ENCODE measurements at regions not wholly inside any gene's neighbourhood (a gene's known extent, or its start where the extent isn't known, plus 50 kb on each side); places are given as distances from the start of the nearest gene placed in this dataset.

DNA sequence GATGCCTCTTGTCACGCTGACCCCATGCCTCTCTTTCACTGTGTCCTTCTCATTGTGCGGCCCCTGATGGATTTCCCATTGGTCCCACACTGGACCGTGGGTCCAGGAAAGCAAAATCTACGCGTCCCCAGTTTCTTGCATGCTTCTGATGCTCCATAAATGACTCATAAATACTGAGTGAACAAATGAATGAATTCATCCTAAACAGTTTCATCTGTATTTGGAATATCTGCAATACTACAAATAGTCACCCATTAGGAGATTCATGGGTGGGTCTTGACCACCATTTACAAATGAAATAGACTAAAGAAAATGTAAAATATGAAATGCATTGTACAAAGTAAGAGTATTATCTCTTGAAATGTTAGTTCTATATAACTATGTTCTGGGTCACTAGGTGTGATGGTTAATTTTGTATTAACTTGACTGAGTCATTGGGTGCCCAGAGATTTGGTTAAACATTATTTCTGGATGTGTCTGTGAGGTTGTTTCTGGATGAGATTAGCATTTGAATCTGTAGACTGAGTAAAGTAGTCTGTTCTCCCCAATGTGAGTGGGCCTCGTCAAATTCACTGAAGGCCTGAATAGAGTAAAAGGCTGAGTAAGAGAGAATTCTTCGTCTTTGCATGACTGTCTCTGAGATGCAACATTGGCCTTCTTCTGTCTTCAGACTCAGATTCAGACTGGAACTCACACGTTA is 448.7 kb downstream of the PREX1 start:
- TF ChIP-seq ZNF416 (CRISPR knock-in tag; IDR thresholded peaks at IDR 0.05) (no peak), ETV6 (CRISPR knock-in tag; IDR thresholded peaks at IDR 0.05) (no peak), KAT7 (CRISPR knock-in tag; IDR thresholded peaks at IDR 0.05; ENCODE audit: borderline replicate concordance) (no peak), ZNF232 (CRISPR knock-in tag; IDR thresholded peaks at IDR 0.05) (no peak), GTF2I (CRISPR knock-in tag; conservative IDR thresholded peaks at IDR 0.05) (no peak)
- no peaks in the 10 kb centered on the region for H3K36me3 Mint-ChIP-seq
- DNase-seq (ENCODE audit: low spot score) (no peak), ATAC-seq (no peak)
- ChIA-PET CTCF (no interaction called here), POLR2A (no interaction called here)
- H3K4me1 Mint-ChIP-seq, result peaks cover 45% of the 10 kb centered on the region
- H3K27me3 Mint-ChIP-seq (ENCODE audit: low read depth), result no peaks in the 10 kb centered on the region
- H3K9me3 Mint-ChIP-seq, result no peaks in the 10 kb centered on the region
- no peak overlapping the region for H3K27ac Mint-ChIP-seq
- H3K4me3 Mint-ChIP-seq, result no peak overlapping the region

DNA sequence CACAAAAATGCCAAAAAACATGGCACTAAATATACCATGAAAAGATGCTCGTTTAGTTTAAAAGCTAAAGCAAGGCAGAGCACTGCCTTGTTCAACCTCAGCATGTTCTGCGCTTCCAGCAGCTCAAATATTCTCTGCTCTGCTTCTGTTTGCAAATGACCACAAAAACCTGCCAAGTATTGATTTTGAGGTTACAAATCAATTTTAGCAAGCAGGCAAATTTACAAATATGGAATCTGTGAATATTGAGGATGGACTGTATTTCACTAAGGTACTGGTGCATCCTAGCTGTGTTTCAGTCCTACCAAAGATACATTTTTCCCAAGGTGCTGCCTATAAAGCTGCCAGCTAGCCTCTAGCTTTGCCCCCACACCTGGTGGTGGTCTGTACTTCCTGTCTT is 449.9 kb downstream of the PREX1 start:
- ATAC-seq, result no peak
- POLR2A ChIA-PET, result no interaction called here
- H3K4me1 Mint-ChIP-seq, result peaks cover 50% of the 10 kb centered on the region
- TF ChIP-seq ATF1 (CRISPR knock-in tag; IDR thresholded peaks at IDR 0.05) (no peak), GTF2I (CRISPR knock-in tag; conservative IDR thresholded peaks at IDR 0.05) (no peak), JUN (CRISPR knock-in tag; IDR thresholded peaks at IDR 0.05) (no peak), MYBL2 (CRISPR knock-in tag; IDR thresholded peaks at IDR 0.05) (no peak), CREB1 (CRISPR knock-in tag; IDR thresholded peaks at IDR 0.05) (no peak)
- TF ChIP-seq, protein P1, sequence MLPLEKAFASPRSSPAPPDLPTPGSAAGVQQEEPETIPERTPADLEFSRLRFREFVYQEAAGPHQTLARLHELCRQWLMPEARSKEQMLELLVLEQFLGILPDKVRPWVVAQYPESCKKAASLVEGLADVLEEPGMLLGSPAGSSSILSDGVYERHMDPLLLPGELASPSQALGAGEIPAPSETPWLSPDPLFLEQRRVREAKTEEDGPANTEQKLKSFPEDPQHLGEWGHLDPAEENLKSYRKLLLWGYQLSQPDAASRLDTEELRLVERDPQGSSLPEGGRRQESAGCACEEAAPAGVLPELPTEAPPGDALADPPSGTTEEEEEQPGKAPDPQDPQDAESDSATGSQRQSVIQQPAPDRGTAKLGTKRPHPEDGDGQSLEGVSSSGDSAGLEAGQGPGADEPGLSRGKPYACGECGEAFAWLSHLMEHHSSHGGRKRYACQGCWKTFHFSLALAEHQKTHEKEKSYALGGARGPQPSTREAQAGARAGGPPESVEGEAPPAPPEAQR (CRISPR knock-in tag; IDR thresholded peaks at IDR 0.05), result no peak
- TF ChIP-seq, protein P2, sequence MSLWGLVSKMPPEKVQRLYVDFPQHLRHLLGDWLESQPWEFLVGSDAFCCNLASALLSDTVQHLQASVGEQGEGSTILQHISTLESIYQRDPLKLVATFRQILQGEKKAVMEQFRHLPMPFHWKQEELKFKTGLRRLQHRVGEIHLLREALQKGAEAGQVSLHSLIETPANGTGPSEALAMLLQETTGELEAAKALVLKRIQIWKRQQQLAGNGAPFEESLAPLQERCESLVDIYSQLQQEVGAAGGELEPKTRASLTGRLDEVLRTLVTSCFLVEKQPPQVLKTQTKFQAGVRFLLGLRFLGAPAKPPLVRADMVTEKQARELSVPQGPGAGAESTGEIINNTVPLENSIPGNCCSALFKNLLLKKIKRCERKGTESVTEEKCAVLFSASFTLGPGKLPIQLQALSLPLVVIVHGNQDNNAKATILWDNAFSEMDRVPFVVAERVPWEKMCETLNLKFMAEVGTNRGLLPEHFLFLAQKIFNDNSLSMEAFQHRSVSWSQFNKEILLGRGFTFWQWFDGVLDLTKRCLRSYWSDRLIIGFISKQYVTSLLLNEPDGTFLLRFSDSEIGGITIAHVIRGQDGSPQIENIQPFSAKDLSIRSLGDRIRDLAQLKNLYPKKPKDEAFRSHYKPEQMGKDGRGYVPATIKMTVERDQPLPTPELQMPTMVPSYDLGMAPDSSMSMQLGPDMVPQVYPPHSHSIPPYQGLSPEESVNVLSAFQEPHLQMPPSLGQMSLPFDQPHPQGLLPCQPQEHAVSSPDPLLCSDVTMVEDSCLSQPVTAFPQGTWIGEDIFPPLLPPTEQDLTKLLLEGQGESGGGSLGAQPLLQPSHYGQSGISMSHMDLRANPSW (CRISPR knock-in tag; conservative IDR thresholded peaks at IDR 0.05; ENCODE audit: low read depth), result no peak
- TF ChIP-seq, protein P3, sequence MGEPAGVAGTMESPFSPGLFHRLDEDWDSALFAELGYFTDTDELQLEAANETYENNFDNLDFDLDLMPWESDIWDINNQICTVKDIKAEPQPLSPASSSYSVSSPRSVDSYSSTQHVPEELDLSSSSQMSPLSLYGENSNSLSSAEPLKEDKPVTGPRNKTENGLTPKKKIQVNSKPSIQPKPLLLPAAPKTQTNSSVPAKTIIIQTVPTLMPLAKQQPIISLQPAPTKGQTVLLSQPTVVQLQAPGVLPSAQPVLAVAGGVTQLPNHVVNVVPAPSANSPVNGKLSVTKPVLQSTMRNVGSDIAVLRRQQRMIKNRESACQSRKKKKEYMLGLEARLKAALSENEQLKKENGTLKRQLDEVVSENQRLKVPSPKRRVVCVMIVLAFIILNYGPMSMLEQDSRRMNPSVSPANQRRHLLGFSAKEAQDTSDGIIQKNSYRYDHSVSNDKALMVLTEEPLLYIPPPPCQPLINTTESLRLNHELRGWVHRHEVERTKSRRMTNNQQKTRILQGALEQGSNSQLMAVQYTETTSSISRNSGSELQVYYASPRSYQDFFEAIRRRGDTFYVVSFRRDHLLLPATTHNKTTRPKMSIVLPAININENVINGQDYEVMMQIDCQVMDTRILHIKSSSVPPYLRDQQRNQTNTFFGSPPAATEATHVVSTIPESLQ (CRISPR knock-in tag; IDR thresholded peaks at IDR 0.05), result no peak
- TF ChIP-seq, protein P4, sequence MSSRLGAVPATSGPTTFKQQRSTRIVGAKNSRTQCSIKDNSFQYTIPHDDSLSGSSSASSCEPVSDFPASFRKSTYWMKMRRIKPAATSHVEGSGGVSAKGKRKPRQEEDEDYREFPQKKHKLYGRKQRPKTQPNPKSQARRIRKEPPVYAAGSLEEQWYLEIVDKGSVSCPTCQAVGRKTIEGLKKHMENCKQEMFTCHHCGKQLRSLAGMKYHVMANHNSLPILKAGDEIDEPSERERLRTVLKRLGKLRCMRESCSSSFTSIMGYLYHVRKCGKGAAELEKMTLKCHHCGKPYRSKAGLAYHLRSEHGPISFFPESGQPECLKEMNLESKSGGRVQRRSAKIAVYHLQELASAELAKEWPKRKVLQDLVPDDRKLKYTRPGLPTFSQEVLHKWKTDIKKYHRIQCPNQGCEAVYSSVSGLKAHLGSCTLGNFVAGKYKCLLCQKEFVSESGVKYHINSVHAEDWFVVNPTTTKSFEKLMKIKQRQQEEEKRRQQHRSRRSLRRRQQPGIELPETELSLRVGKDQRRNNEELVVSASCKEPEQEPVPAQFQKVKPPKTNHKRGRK (CRISPR knock-in tag; IDR thresholded peaks at IDR 0.05; ENCODE audit: borderline replicate concordance), result no peak
- no peaks in the 10 kb centered on the region for H3K36me3 Mint-ChIP-seq
- H3K4me3 Mint-ChIP-seq, result no peak overlapping the region
- H3K27ac Mint-ChIP-seq, result no peak overlapping the region
- no peaks in the 10 kb centered on the region for H3K9me3 Mint-ChIP-seq
- CTCF ChIA-PET, result no interaction called here
- H3K27me3 Mint-ChIP-seq (ENCODE audit: low read depth), result peaks cover 4% of the 10 kb centered on the region; the same call in 1 of the 2 replicates
- no peak for DNase-seq (ENCODE audit: low spot score)

DNA sequence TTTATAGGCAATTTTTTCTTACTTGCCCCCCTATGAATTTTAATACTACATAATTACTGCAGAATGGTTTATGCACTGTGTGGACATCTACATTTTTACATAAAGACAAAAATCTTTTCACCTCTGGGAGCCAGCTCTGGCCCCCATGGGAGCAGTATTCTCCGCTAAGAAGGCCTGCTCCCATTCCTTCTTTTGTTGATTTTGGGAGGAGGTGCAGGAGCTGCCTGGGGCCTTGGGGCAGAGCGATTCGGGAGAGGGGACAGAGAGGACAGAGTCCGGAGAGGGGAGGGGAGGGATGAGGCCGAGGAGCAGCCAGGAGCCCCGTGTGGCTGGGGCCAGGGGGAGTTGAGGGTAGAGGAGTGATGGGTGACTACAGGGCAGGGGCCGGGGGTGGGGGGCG is 452.0 kb downstream of the PREX1 start:
- 0 out of 2 replicates have a peak, but pooled peaks cover 4% of the 10 kb centered on the region for H3K9me3 Mint-ChIP-seq
- no peak overlapping the region for H3K27ac Mint-ChIP-seq
- POLR2A ChIA-PET, result no interaction called here
- CTCF ChIA-PET, result interaction anchor here (0.7 to 2.6 kb wide), 3 partner anchors 9 to 668 kb away, joined by 3 to 9 read pairs (median 4); no protein-coding TSS in a partner anchor
- H3K36me3 Mint-ChIP-seq, result no peaks in the 10 kb centered on the region
- TF ChIP-seq ZNF232 (CRISPR knock-in tag; IDR thresholded peaks at IDR 0.05), result no peak
- DNase-seq (ENCODE audit: low spot score) (no peak), ATAC-seq (no peak)
- H3K4me3 Mint-ChIP-seq, result no peak overlapping the region
- peaks cover 4% of the 10 kb centered on the region; the same call in 1 of the 2 replicates for H3K27me3 Mint-ChIP-seq (ENCODE audit: low read depth)
- H3K4me1 Mint-ChIP-seq, result peaks cover 39% of the 10 kb centered on the region
